ENCODE measurements at regions not wholly inside any gene's neighbourhood (a gene's known extent, or its start where the extent isn't known, plus 50 kb on each side); places are given as distances from the start of the nearest gene placed in this dataset.

- TF ChIP-seq CTCF (IDR thresholded peaks at IDR 0.05; ENCODE audit: low read depth, low read length) = no peak
- no peak for DNase-seq (ENCODE audit: extremely low read depth, low read depth)
Measured at GRCh38 chr21:41065539-41065938, 102.4 kb upstream of the BACE2 start.

GRCh38 chr21:41066086-41066938 lies 101.6 kb upstream of the BACE2 start:
- no peak for DNase-seq (ENCODE audit: extremely low read depth, low read depth)
- no peak for TF ChIP-seq CTCF (IDR thresholded peaks at IDR 0.05; ENCODE audit: low read depth, low read length)

- DNase-seq (ENCODE audit: extremely low read depth, low read depth) = no peak
- TF ChIP-seq CTCF (IDR thresholded peaks at IDR 0.05; ENCODE audit: low read depth, low read length) = no peak
Measured at GRCh38 chr21:41067709-41068108, 100.3 kb upstream of the BACE2 start.

GRCh38 chr21:41068496-41068895 lies 99.5 kb upstream of the BACE2 start:
- TF ChIP-seq CTCF (IDR thresholded peaks at IDR 0.05; ENCODE audit: low read depth, low read length) = no peak
- no peak for DNase-seq (ENCODE audit: extremely low read depth, low read depth)

- peak; percentile 74 for TF ChIP-seq CTCF (IDR thresholded peaks at IDR 0.05; ENCODE audit: low read depth, low read length)
- DNase-seq (ENCODE audit: extremely low read depth, low read depth) = peak; percentile 2
Measured at GRCh38 chr21:41068967-41069642, 98.9 kb upstream of the BACE2 start.

- no peak for TF ChIP-seq CTCF (IDR thresholded peaks at IDR 0.05; ENCODE audit: low read depth, low read length)
- DNase-seq (ENCODE audit: extremely low read depth, low read depth) = no peak
Measured at GRCh38 chr21:41070284-41070683, 97.7 kb upstream of the BACE2 start.
